NCI-H748 (cell line): ENCODE measurements at regions not wholly inside any gene's neighbourhood (a gene's known extent, or its start where the extent isn't known, plus 50 kb on each side); places are given as distances from the start of the nearest gene placed in this dataset.

Source experiments
- DNase-seq: peaks from one replicate; lab custom pipeline; 2025; ENCODE audit not compliant: unreplicated experiment; lab: John Stamatoyannopoulos, UW

GRCh38 chr9:23934291-23934906, 108.4 kb upstream of the ELAVL2 start:
- DNase-seq = no peak

- DNase-seq = no peak
Observed at GRCh38 chr9:23933348-23933747, 107.3 kb upstream of the ELAVL2 start.

GRCh38 chr9:23926368-23926767, 100.3 kb upstream of the ELAVL2 start:
- DNase-seq = no peak

GRCh38 chr9:23914431-23915003, 88.5 kb upstream of the ELAVL2 start:
- DNase-seq = no peak

GRCh38 chr9:23907343-23907742, 81.3 kb upstream of the ELAVL2 start:
- DNase-seq = no peak

GRCh38 chr9:23887781-23888180, 61.7 kb upstream of the ELAVL2 start:
- no peak for DNase-seq
